ENCODE measurements at regions not wholly inside any gene's neighbourhood (a gene's known extent, or its start where the extent isn't known, plus 50 kb on each side); places are given as distances from the start of the nearest gene placed in this dataset.

GRCh38 chr6:56864171-56864616 lies 90.7 kb upstream of the BEND6 start:
- DNase-seq (ENCODE audit: low spot score): no peak
- ChIA-PET CTCF (ENCODE audit: unreplicated experiment) (no interaction called here), POLR2A (interaction anchor here (0.6 to 3.8 kb wide), 2 partner anchors 12 to 195 kb away, joined by 4 to 12 read pairs; no protein-coding TSS in a partner anchor)
- no TSS peak for BruUV-seq (replicated peaks)
- Histone ChIP-seq H3K27ac (ENCODE audit: low read depth, low read length, poor library complexity, severe bottlenecking) (no peak overlapping the region), H3K4me1 (ENCODE audit: insufficient read depth, low read length, poor library complexity, severe bottlenecking) (no peaks in the 10 kb centered on the region), H3K9me2 (ENCODE audit: insufficient read depth, low read length) (no peaks in the 10 kb centered on the region), H4K20me1 (ENCODE audit: insufficient read depth, low read length) (no peaks in the 10 kb centered on the region), H3K4me2 (ENCODE audit: low read length) (no peak overlapping the region), H3K4me3 (ENCODE audit: low read depth, low read length, poor library complexity, severe bottlenecking) (no peak overlapping the region), H3K36me3 (ENCODE audit: insufficient read depth, low read length) (no peaks in the 10 kb centered on the region), H3K9me3 (ENCODE audit: low read length) (no peaks in the 10 kb centered on the region), H3K79me2 (ENCODE audit: insufficient read depth, low read depth, low read length) (no peaks in the 10 kb centered on the region), H2AFZ (ENCODE audit: low read length) (no peak overlapping the region)
- TF ChIP-seq EZH2phosphoT487 (IDR thresholded peaks at IDR 0.05; ENCODE audit: borderline replicate concordance, low read depth, low read length) (no peak), CTCF (conservative IDR thresholded peaks at IDR 0.05; ENCODE audit: low read length) (no peak)
- intact Hi-C loops (cut with micrococcal nuclease; ENCODE audit: unreplicated experiment): no loop called here

- H3K9me2 ChIP-seq (ENCODE audit: insufficient read depth, low read length): no peaks in the 10 kb centered on the region
Observed at GRCh38 chr6:56863366-56863765, 91.5 kb upstream of the BEND6 start.

More at GRCh38 chr6:56863366-56863765, 91.5 kb upstream of the BEND6 start:
- H3K4me3 ChIP-seq (ENCODE audit: low read depth, low read length, poor library complexity, severe bottlenecking): no peak overlapping the region
- no peak overlapping the region for H2AFZ ChIP-seq (ENCODE audit: low read length)
- no peaks in the 10 kb centered on the region for H3K36me3 ChIP-seq (ENCODE audit: insufficient read depth, low read length)
- no peaks in the 10 kb centered on the region for H4K20me1 ChIP-seq (ENCODE audit: insufficient read depth, low read length)
- no peaks in the 10 kb centered on the region for H3K9me3 ChIP-seq (ENCODE audit: low read length)
- no peak for DNase-seq (ENCODE audit: low spot score)
- no peak overlapping the region for H3K27ac ChIP-seq (ENCODE audit: low read depth, low read length, poor library complexity, severe bottlenecking)
- TF ChIP-seq CTCF (conservative IDR thresholded peaks at IDR 0.05; ENCODE audit: low read length) (no peak), EZH2phosphoT487 (IDR thresholded peaks at IDR 0.05; ENCODE audit: borderline replicate concordance, low read depth, low read length) (no peak)
- BruUV-seq (replicated peaks): no TSS peak
- ChIA-PET POLR2A (no interaction called here), CTCF (ENCODE audit: unreplicated experiment) (no interaction called here)
- no peak overlapping the region for H3K4me2 ChIP-seq (ENCODE audit: low read length)
- intact Hi-C loops (cut with micrococcal nuclease; ENCODE audit: unreplicated experiment): no loop called here
- no peaks in the 10 kb centered on the region for H3K79me2 ChIP-seq (ENCODE audit: insufficient read depth, low read depth, low read length)
- no peaks in the 10 kb centered on the region for H3K4me1 ChIP-seq (ENCODE audit: insufficient read depth, low read length, poor library complexity, severe bottlenecking)

All from OCI-LY7 (cell line).